ENCODE measurements at regions not wholly inside any gene's neighbourhood (a gene's known extent, or its start where the extent isn't known, plus 50 kb on each side); places are given as distances from the start of the nearest gene placed in this dataset.
"Not testable (repeated sequence)": the region's sequence is repeated elsewhere in the genome, so short reads cannot be mapped to it uniquely, and the experiment has no call there.

DNA sequence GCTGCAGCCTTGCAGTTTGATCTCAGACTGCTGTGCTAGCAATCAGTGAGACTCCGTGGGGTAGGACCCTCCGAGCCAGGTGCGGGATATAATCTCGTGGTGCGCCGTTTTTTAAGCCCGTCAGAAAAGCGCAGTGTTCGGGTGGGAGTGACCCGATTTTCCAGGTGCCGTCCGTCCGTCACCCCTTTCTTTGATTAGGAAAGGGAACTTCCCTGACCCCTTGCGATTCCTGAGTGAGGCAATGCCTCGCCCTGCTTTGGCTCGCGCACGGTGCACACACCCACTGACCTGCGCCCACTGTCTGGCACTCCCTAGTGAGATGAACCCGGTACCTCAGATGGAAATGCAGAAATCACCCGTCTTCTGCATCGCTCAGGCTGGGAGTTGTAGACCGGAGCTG lies 203.2 kb downstream of the SNCAIP start:
- not testable (repeated sequence) for H3K36me3 Mint-ChIP-seq (ENCODE audit: insufficient read depth, unreplicated experiment); H3K4me1 Mint-ChIP-seq (ENCODE audit: insufficient read depth, unreplicated experiment); BruUV-seq (replicated peaks); H3K27ac Mint-ChIP-seq (ENCODE audit: low read depth, unreplicated experiment); H3K4me3 Mint-ChIP-seq (ENCODE audit: unreplicated experiment); DNase-seq (ENCODE audit: unreplicated experiment); H3K9me3 Mint-ChIP-seq (ENCODE audit: unreplicated experiment); H3K27me3 Mint-ChIP-seq (ENCODE audit: insufficient read depth, unreplicated experiment)
- CTCF ChIA-PET: interaction anchor here (0.7 to 3.4 kb wide), 8 partner anchors 9 to 1097 kb away, joined by 3 to 25 read pairs (median 4); no protein-coding TSS in a partner anchor
- POLR2A ChIA-PET: interaction anchor here (1.1 kb wide), 1 partner anchor 11 kb away, joined by 3 read pairs; no protein-coding TSS in a partner anchor
- intact Hi-C loops (cut with micrococcal nuclease): loop anchor here (5.0 to 10.0 kb wide), 2 partner anchors 330 to 382 kb away; partner anchors contain the start of gene SNX24

DNA sequence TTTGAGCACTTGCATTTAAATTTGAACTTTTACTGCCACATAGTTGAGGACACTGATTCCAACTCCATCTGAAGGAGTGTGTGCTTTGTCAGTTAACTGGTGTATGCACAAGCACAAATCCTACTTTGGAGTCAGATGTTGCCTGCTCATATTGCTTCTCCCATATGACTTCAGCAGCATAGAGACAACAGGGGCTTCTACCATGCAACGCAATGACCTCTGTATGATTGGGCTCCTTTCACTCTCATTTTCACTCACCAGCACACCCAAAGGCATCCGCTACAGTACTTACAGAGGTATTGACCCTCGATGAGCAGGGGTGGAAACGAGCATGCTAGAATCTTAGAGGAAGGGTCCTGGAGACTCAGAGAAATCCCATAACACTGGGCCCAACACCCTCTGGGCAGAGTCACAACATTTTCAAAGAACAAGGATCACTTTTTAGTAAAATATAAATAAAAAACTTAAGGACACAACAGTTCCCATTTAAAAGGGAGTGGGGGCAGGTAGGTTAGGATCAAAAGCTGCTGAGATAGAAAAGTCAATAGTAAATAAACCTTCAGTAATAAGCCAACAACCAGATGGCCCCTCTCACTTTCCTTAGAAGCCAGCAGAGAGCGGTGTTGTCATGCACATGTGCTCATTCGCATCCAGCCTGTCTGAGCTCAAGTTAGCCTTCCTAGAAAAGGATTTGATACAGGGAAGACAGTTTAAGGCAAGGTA lies 203.8 kb downstream of the SNCAIP start:
- Mint-ChIP-seq H3K27me3 (ENCODE audit: insufficient read depth, unreplicated experiment) (no peaks in the 10 kb centered on the region), H3K4me1 (ENCODE audit: insufficient read depth, unreplicated experiment) (no peaks in the 10 kb centered on the region), H3K9me3 (ENCODE audit: unreplicated experiment) (no peaks in the 10 kb centered on the region), H3K27ac (ENCODE audit: low read depth, unreplicated experiment) (no peak overlapping the region), H3K4me3 (ENCODE audit: unreplicated experiment) (no peak overlapping the region), H3K36me3 (ENCODE audit: insufficient read depth, unreplicated experiment) (no peaks in the 10 kb centered on the region)
- DNase-seq (ENCODE audit: unreplicated experiment): peak; percentile 89
- TF ChIP-seq, protein P1, sequence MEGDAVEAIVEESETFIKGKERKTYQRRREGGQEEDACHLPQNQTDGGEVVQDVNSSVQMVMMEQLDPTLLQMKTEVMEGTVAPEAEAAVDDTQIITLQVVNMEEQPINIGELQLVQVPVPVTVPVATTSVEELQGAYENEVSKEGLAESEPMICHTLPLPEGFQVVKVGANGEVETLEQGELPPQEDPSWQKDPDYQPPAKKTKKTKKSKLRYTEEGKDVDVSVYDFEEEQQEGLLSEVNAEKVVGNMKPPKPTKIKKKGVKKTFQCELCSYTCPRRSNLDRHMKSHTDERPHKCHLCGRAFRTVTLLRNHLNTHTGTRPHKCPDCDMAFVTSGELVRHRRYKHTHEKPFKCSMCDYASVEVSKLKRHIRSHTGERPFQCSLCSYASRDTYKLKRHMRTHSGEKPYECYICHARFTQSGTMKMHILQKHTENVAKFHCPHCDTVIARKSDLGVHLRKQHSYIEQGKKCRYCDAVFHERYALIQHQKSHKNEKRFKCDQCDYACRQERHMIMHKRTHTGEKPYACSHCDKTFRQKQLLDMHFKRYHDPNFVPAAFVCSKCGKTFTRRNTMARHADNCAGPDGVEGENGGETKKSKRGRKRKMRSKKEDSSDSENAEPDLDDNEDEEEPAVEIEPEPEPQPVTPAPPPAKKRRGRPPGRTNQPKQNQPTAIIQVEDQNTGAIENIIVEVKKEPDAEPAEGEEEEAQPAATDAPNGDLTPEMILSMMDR (IDR thresholded peaks at IDR 0.05; ENCODE audit: unreplicated experiment): peak; percentile 94
- BruUV-seq (replicated peaks): no TSS peak
- intact Hi-C loops (cut with micrococcal nuclease): loop anchor here (1.0 to 10.0 kb wide), 7 partner anchors 329 to 1095 kb away; partner anchors contain the start of gene SNX24
- ChIA-PET POLR2A (interaction anchor here (0.8 to 1.1 kb wide), 4 partner anchors 11 to 846 kb away, joined by 3 read pairs; no protein-coding TSS in a partner anchor), CTCF (interaction anchor here (0.5 to 3.4 kb wide), 40 partner anchors 8 to 1096 kb away, joined by 3 to 25 read pairs (median 3); partner anchors contain the start of gene SNX24)

DNA sequence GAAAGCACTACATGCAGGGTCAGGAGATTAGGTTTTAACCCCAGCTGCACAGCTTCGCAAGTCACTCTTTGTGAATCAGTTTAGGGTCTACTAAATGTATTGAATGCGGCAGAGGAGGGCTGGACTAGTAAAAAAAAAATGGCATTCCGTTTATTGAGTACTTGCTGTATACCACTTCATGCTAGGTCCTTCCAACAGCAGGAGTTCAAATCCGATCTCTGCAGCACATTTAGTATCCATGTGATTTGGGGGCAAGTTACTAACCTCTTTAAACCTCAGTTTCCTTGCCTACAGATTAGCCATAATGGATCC lies 204.4 kb downstream of the SNCAIP start:
- no peaks in the 10 kb centered on the region for H3K9me3 Mint-ChIP-seq (ENCODE audit: unreplicated experiment)
- intact Hi-C loops (cut with micrococcal nuclease): loop anchor here (1.0 to 10.0 kb wide), 7 partner anchors 328 to 1094 kb away; partner anchors contain the start of gene SNX24
- no peaks in the 10 kb centered on the region for H3K4me1 Mint-ChIP-seq (ENCODE audit: insufficient read depth, unreplicated experiment)
- POLR2A ChIA-PET: interaction anchor here (0.8 to 1.1 kb wide), 4 partner anchors 12 to 845 kb away, joined by 3 read pairs; no protein-coding TSS in a partner anchor
- TF ChIP-seq, protein P1 (IDR thresholded peaks at IDR 0.05; ENCODE audit: unreplicated experiment): no peak
- no peak overlapping the region for H3K4me3 Mint-ChIP-seq (ENCODE audit: unreplicated experiment)
- no peaks in the 10 kb centered on the region for H3K36me3 Mint-ChIP-seq (ENCODE audit: insufficient read depth, unreplicated experiment)
- DNase-seq (ENCODE audit: unreplicated experiment): no peak
- no TSS peak for BruUV-seq (replicated peaks)
- H3K27me3 Mint-ChIP-seq (ENCODE audit: insufficient read depth, unreplicated experiment): no peaks in the 10 kb centered on the region
- H3K27ac Mint-ChIP-seq (ENCODE audit: low read depth, unreplicated experiment): no peak overlapping the region
- CTCF ChIA-PET: interaction anchor here (0.5 to 3.4 kb wide), 39 partner anchors 8 to 1096 kb away, joined by 3 to 25 read pairs (median 4); partner anchors contain the start of gene SNX24

DNA sequence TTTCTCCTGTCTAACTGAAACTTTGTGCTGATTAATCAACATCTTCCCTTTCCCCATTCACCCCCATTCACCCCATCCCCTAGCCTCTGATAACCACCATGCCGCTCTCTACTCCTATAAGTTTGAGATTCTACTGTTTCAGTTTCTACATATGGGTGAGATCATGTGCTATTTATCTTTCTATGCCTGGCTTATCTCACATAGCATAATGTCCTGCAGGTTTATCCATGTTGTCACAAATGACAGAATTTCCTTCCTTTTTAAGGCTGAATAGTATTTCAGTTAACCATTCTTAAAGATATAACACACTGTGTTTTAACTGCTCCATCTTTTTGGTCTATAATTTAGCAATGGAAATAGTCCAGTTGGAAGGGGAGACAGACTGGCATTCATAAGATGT lies 205.1 kb downstream of the SNCAIP start:
- H3K4me1 Mint-ChIP-seq (ENCODE audit: insufficient read depth, unreplicated experiment): no peaks in the 10 kb centered on the region
- no peak overlapping the region for H3K27ac Mint-ChIP-seq (ENCODE audit: low read depth, unreplicated experiment)
- DNase-seq (ENCODE audit: unreplicated experiment): no peak
- no peak overlapping the region for H3K4me3 Mint-ChIP-seq (ENCODE audit: unreplicated experiment)
- intact Hi-C loops (cut with micrococcal nuclease): loop anchor here (2.0 to 10.0 kb wide), 3 partner anchors 328 to 1094 kb away; partner anchors contain the start of gene SNX24
- H3K27me3 Mint-ChIP-seq (ENCODE audit: insufficient read depth, unreplicated experiment): no peaks in the 10 kb centered on the region
- no peaks in the 10 kb centered on the region for H3K36me3 Mint-ChIP-seq (ENCODE audit: insufficient read depth, unreplicated experiment)
- H3K9me3 Mint-ChIP-seq (ENCODE audit: unreplicated experiment): no peaks in the 10 kb centered on the region
- no TSS peak for BruUV-seq (replicated peaks)
- TF ChIP-seq, protein P1 (IDR thresholded peaks at IDR 0.05; ENCODE audit: unreplicated experiment): no peak
- CTCF ChIA-PET: interaction anchor here (0.6 to 3.4 kb wide), 17 partner anchors 9 to 1086 kb away, joined by 3 to 25 read pairs (median 5); no protein-coding TSS in a partner anchor
- POLR2A ChIA-PET: interaction anchor here (0.5 to 1.1 kb wide), 2 partner anchors 17 to 829 kb away, joined by 3 read pairs; no protein-coding TSS in a partner anchor
